Thyroid gland (tissue), 4 donors: ENCODE measurements at regions not wholly inside any gene's neighbourhood (a gene's known extent, or its start where the extent isn't known, plus 50 kb on each side); places are given as distances from the start of the nearest gene placed in this dataset.

Experiments used
- DNase-seq, 2 donors: peaks; one replicate each; pipeline ENCODE4 v3.0.0-alpha.2; 2019
- H3K27ac ChIP-seq, 3 donors: fragments of 200-600 bp; sonication (generic); 1 replicate in 2 of 3; 2 replicates in 1 of 3; pipeline ENCODE4 v1.5.1; 2016 to 2019; ENCODE audit warnings: mild to moderate bottlenecking in 1 of 3, moderate library complexity in 1 of 3
- H3K27me3 ChIP-seq: fragments of 200-600 bp; sonication (generic); one replicate; pipeline ENCODE4 v1.5.1; 2019
- H3K36me3 ChIP-seq, 2 donors: fragments of 200-600 bp; sonication (generic); one replicate each; pipeline ENCODE4 v1.5.1; 2016 to 2019
- H3K4me1 ChIP-seq, 2 donors: fragments of 200-600 bp; sonication (generic); one replicate each; pipeline ENCODE4 v1.5.1; 2017 to 2019
- H3K4me3 ChIP-seq, 3 donors: fragments of 200-600 bp; sonication (generic); replicated peaks in 1 of 3; 1 replicate in 2 of 3; 2 replicates in 1 of 3; pipeline ENCODE4 v1.5.1; 2016; ENCODE audit warnings: mild to moderate bottlenecking in 1 of 3
- H3K9me3 ChIP-seq: fragments of 200-600 bp; sonication (generic); one replicate; pipeline ENCODE4 v1.5.1; 2017
- CTCF ChIP-seq, 6 experiments: fragments of 200-600 bp in 3 of 6; fragments of 450-650 bp in 3 of 6; sonication (generic) in 3 of 6; IDR thresholded peaks; one replicate each; pipeline ENCODE4 v1.5.1; 2016 to 2019; ENCODE audit warnings: antibody characterized with exemption in 6 of 6, mild to moderate bottlenecking in 2 of 6, inconsistent platforms in 1 of 6, moderate library complexity in 1 of 6
- POLR2A ChIP-seq, 2 donors: fragments of 450-650 bp; IDR thresholded peaks; one replicate each; pipeline ENCODE4 v1.6.1; 2017; ENCODE audit warnings: antibody characterized with exemption in 2 of 2, mild to moderate bottlenecking in 2 of 2, moderate library complexity in 1 of 2
- WGBS, 2 donors: methylation state at CpG; one replicate each; pipeline ENCODE4 v1.1.5; 2017; 5-methylcytosine and 5-hydroxymethylcytosine counted together
- intact Hi-C: fragments of 100-400 bp; cut with DNase I; formaldehyde crosslinking; loops from one replicate; pipeline ENCODE4 v1.15.1; 2023

DNA sequence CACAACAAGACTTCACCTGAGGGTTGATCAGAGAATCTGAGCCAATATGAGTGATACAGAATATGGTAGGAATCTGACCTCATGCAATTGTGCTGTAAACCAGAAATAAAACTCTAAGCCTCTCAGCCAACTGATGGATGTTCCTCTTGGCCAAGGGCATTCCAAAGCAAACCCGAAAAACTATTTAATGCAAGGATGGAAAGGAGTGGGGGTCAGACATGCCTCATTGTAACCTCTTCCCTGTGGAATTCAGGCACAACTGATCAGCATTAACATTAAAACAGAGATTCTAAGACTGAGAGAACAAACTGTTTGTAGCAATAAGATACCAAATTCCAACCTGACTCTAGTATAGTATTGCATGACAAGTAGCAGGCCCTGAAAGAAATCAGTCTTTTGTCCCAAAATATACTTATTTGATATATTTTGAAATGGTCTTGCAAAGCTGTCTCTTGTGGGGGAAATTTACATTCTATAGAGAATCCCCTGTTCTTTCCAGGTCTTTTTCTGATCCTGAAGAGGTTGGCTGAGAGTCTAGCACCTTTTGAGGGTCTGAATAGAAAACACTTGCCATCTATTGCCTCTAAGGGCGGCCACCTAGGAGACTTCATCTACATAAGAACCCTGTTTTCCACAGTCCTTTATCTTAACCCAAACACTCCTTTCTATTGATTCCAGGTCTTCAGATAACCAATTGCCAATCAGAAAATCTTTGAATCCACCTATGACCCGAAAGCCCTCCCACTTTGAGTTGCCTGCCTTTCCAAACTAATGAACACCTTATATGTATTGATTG lies 50.4 kb upstream of the WDR11 start:
- H3K36me3 ChIP-seq = no peaks in the 10 kb centered on the region
- 77 to 79% methylated on average over 3 of the region's 3 CpGs for WGBS, 2 donors
- H3K27me3 ChIP-seq = no peaks in the 10 kb centered on the region
- no peaks in the 10 kb centered on the region for H3K4me1 ChIP-seq
- no peak for DNase-seq
- H3K4me3 ChIP-seq = no peak overlapping the region
- intact Hi-C loops = no loop called here
- H3K27ac ChIP-seq = no peak overlapping the region
- TF ChIP-seq CTCF (IDR thresholded peaks at IDR 0.05) (no peak), POLR2A (IDR thresholded peaks at IDR 0.05) (no peak)
- no peaks in the 10 kb centered on the region for H3K9me3 ChIP-seq
